ENCODE measurements at regions not wholly inside any gene's neighbourhood (a gene's known extent, or its start where the extent isn't known, plus 50 kb on each side); places are given as distances from the start of the nearest gene placed in this dataset.
A peak's percentile ranks its signal among the peaks of the same experiment; 100 is the strongest.

GRCh38 chr9:104991144-104991953 is 63.4 kb upstream of the ABCA1 start (continued):
- TF ChIP-seq USF1 (IDR thresholded peaks at IDR 0.05; ENCODE audit: borderline replicate concordance, low read depth) (no peak), PBX3 (IDR thresholded peaks at IDR 0.05) (0 out of 2 replicates have a peak, but pooled peaks have one; percentile 42), RXRA (IDR thresholded peaks at IDR 0.05; ENCODE audit: borderline replicate concordance, low read depth) (peak; percentile 96), FOXM1 (IDR thresholded peaks at IDR 0.05; ENCODE audit: low read depth) (no peak), YY1 (IDR thresholded peaks at IDR 0.05; ENCODE audit: low read depth) (0 out of 2 replicates have a peak, but pooled peaks have one; percentile 45), ZBTB33 (IDR thresholded peaks at IDR 0.05; ENCODE audit: borderline replicate concordance, low read depth) (no peak), SMC3 (IDR thresholded peaks at IDR 0.05; ENCODE audit: low read depth, low read length) (peak; percentile 16; the same call in 1 of the 2 replicates), NRF1 (IDR thresholded peaks at IDR 0.05; ENCODE audit: low read depth, low read length) (peak; percentile 93), RFX5 (IDR thresholded peaks at IDR 0.05; ENCODE audit: low read length) (no peak), MAX (IDR thresholded peaks at IDR 0.05; ENCODE audit: low read depth) (peak; percentile 88; the same call in 1 of the 2 replicates), USF2 (IDR thresholded peaks at IDR 0.05; ENCODE audit: borderline replicate concordance, low read depth, low read length) (no peak)

- no peak overlapping the region for H3K27ac ChIP-seq (ENCODE audit: low read depth in 2 of 2, low read length in 1 of 2)
- WGBS (ENCODE audit: low lambda C conversion rate): 89% methylated on average over 5 of the region's 5 CpGs
- no peak overlapping the region for H3K4me3 ChIP-seq (ENCODE audit: low read depth in 2 of 2, low read length in 1 of 2)
- H3K27me3 ChIP-seq (ENCODE audit: insufficient read depth): no peaks in the 10 kb centered on the region
- no peak overlapping the region; the same call in 1 of the 2 replicates for H2AFZ ChIP-seq (ENCODE audit: low read depth)
- no peak for DNase-seq
- H3K36me3 ChIP-seq (replicated peaks in 1 of 2; ENCODE audit: control insufficient read depth in 1 of 2, insufficient read depth in 2 of 2, low read length in 1 of 2): no peaks in the 10 kb centered on the region
- TF ChIP-seq RFX5 (IDR thresholded peaks at IDR 0.05; ENCODE audit: low read length) (no peak), MXI1 (IDR thresholded peaks at IDR 0.05; ENCODE audit: low read depth, low read length) (no peak), EP300 (IDR thresholded peaks at IDR 0.05; ENCODE audit: borderline replicate concordance in 1 of 2, low read depth in 1 of 2, low read length in 1 of 2) (no peak)
- POLR2A ChIA-PET: interaction anchor here (0.6 kb wide), 1 partner anchor 559 kb away, joined by 3 read pairs; no protein-coding TSS in a partner anchor
- H3K4me2 ChIP-seq: no peak overlapping the region
- H3K9me3 ChIP-seq: no peaks in the 10 kb centered on the region
- CTCF ChIA-PET: interaction anchor here (0.7 to 2.5 kb wide), 2 partner anchors 105 to 129 kb away, joined by 3 to 6 read pairs; no protein-coding TSS in a partner anchor
- no peak overlapping the region for H3K9ac ChIP-seq
- H3F3A ChIP-seq (replicated peaks; ENCODE audit: insufficient read depth): peaks cover 7% of the 10 kb centered on the region
- H3K4me1 ChIP-seq (ENCODE audit: control insufficient read depth in 1 of 2, insufficient read depth in 2 of 2, low read depth in 1 of 2, low read length in 1 of 2): peaks cover 24 to 32% of the 10 kb centered on the region in 2 experiments; a peak in 3 of 4 replicates
- H4K20me1 ChIP-seq (ENCODE audit: insufficient read depth): no peaks in the 10 kb centered on the region
- no peaks in the 10 kb centered on the region for H3K9me2 ChIP-seq
- no peaks in the 10 kb centered on the region for H3K79me2 ChIP-seq (ENCODE audit: insufficient read depth)
Measured at GRCh38 chr9:104992659-104993058, 64.7 kb upstream of the ABCA1 start.
